Vagina (tissue), 2 donors: ENCODE measurements at regions not wholly inside any gene's neighbourhood (a gene's known extent, or its start where the extent isn't known, plus 50 kb on each side); places are given as distances from the start of the nearest gene placed in this dataset.

Experiments
- DNase-seq, 2 donors: peaks; one replicate each; pipeline ENCODE4 v3.0.0-alpha.2; 2017; ENCODE audit errors: extremely low spot score in 2 of 2
- H3K27ac ChIP-seq: fragments of 200-600 bp; sonication (generic); one replicate; pipeline ENCODE4 v1.5.1; 2019
- H3K27me3 ChIP-seq: fragments of 200-600 bp; sonication (generic); one replicate; pipeline ENCODE4 v1.5.1; 2019
- H3K36me3 ChIP-seq, 2 donors: fragments of 200-600 bp; sonication (generic); one replicate each; pipeline ENCODE4 v1.5.1; 2017 to 2019
- H3K4me1 ChIP-seq: fragments of 200-600 bp; sonication (generic); one replicate; pipeline ENCODE4 v1.5.1; 2019
- H3K4me3 ChIP-seq, 2 donors: fragments of 200-600 bp; sonication (generic); 1 replicate in 1 of 2; 2 replicates in 1 of 2; pipeline ENCODE4 v1.5.1; 2016 to 2019
- H3K9me3 ChIP-seq: fragments of 200-600 bp; sonication (generic); one replicate; pipeline ENCODE4 v1.5.1; 2019
- POLR2A ChIP-seq, 2 donors: fragments of 450-650 bp; IDR thresholded peaks; one replicate each; pipeline ENCODE4 v1.6.1; 2017; ENCODE audit warnings: antibody characterized with exemption in 2 of 2, mild to moderate bottlenecking in 2 of 2, moderate library complexity in 2 of 2
- POLR2AphosphoS5 ChIP-seq, 2 donors: sonication (generic); formaldehyde crosslinking; IDR thresholded peaks; one replicate each; pipeline ENCODE4 v1.9.0; 2017; ENCODE audit warnings: antibody characterized with exemption in 2 of 2, mild to moderate bottlenecking in 2 of 2, low read depth in 1 of 2; ENCODE audit not compliant: insufficient read depth in 1 of 2
- intact Hi-C: fragments of 100-400 bp; cut with DNase I; formaldehyde crosslinking; loops from one replicate; pipeline ENCODE4 v1.15.1; 2023
- TF ChIP-seq, protein P1 (sequence below), 3 experiments: fragments of 450-650 bp in 2 of 3; fragments of 200-600 bp in 1 of 3; sonication (generic) in 1 of 3; IDR thresholded peaks; one replicate each; pipeline ENCODE4 v1.5.1; 2017 to 2019; ENCODE audit warnings: antibody characterized with exemption in 3 of 3, mild to moderate bottlenecking in 2 of 3, moderate library complexity in 2 of 3

DNA sequence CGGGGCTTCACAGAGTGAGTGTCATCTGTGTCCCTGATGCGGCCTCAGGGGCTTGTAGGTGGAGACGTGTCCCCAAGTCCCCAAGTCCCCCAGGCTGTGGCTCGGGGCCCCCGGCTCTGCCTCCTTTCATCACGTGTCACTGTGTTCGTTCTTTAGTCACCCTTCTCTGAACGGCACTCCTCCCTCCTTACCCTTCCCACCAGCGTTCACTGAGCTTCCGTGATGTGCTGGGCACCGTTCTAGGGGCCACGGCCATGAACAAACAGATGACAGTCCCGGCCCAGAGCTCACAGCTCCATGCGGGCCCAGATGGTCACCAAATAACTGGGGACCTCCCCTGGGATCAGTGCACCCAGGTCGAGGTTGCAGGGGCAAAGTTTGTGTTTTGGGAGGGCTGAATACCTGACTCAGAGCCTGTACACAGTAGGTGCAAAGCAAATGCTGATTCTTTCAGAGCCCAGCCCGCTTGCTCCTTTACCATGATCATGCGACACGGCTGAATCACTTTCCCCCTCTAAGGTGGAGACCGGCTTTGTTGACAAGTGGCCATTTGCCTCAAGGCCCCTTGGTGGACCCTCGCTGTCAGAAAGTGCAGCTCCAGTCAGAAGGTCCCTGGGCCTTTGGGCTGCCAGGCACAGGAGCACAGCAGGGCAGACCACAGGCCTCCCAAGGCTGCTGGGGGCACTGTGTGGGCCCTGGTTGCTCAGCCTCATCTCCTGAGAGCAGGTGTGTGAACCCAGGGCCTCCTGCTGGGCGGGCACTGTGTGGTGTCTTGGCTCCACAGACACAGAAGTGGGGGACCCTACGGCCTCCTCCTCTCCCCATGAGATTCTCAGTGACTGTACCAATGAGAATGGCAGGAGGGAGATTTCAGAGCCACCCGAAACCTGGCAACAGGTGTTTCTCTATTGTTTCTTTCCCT is 592.5 kb downstream of the PTPRU start:
- H3K27me3 ChIP-seq = no peaks in the 10 kb centered on the region

DNA sequence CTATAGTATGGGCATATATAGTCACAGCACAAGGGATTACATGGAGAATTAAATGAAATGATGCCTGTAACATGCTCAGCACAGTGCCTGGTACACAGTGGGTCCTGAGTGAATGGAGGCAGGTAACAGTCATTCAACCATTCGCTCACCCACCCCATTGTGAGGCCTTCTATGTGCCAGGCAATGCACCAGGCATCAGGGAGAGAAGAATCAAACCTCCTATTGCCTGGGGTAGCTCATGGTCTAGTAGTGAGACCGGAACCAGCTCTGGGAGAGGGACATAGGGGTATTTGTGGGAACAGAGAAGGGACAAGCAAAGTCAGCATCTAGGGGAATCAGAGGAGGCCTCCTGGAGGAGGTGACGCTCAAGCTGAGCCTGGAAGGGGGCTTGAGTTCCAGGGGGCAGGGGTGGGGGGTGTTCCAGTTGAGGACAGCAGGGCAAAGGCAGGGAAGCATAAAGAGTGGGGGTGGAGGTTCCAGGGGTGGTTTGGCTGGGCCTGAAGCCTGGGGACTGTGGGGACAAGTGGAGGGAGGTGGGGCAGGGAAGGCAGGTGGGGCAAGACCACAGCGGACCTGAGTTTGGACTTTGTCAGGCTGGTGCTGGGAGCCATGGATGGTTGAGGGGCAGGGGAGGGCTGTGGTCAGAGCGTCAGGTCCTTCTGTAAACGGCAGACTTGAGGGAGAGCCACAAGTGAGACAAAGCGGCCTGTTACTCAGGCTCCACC is 591.6 kb downstream of the PTPRU start:
- TF ChIP-seq, protein P1, sequence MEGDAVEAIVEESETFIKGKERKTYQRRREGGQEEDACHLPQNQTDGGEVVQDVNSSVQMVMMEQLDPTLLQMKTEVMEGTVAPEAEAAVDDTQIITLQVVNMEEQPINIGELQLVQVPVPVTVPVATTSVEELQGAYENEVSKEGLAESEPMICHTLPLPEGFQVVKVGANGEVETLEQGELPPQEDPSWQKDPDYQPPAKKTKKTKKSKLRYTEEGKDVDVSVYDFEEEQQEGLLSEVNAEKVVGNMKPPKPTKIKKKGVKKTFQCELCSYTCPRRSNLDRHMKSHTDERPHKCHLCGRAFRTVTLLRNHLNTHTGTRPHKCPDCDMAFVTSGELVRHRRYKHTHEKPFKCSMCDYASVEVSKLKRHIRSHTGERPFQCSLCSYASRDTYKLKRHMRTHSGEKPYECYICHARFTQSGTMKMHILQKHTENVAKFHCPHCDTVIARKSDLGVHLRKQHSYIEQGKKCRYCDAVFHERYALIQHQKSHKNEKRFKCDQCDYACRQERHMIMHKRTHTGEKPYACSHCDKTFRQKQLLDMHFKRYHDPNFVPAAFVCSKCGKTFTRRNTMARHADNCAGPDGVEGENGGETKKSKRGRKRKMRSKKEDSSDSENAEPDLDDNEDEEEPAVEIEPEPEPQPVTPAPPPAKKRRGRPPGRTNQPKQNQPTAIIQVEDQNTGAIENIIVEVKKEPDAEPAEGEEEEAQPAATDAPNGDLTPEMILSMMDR (IDR thresholded peaks at IDR 0.05) = no peak
- TF ChIP-seq POLR2AphosphoS5 (IDR thresholded peaks at IDR 0.05; ENCODE audit: insufficient read depth in 1 of 2, low read depth in 1 of 2) = no peak
- TF ChIP-seq POLR2A (IDR thresholded peaks at IDR 0.05) = no peak
- intact Hi-C loops = no loop called here
- H3K27me3 ChIP-seq = no peaks in the 10 kb centered on the region

More for the DNA sequence above, 592.5 kb downstream of the PTPRU start:
- H3K27ac ChIP-seq = no peak overlapping the region
- peak; percentile 49 to 81 for DNase-seq
- H3K9me3 ChIP-seq = no peaks in the 10 kb centered on the region
- H3K36me3 ChIP-seq = no peaks in the 10 kb centered on the region
- intact Hi-C loops = no loop called here
- no peak overlapping the region for H3K4me3 ChIP-seq
- TF ChIP-seq, protein P1 (IDR thresholded peaks at IDR 0.05) = no peak
- TF ChIP-seq POLR2AphosphoS5 (IDR thresholded peaks at IDR 0.05; ENCODE audit: insufficient read depth in 1 of 2, low read depth in 1 of 2) (no peak), POLR2A (IDR thresholded peaks at IDR 0.05) (no peak)
- H3K4me1 ChIP-seq = no peaks in the 10 kb centered on the region

DNA sequence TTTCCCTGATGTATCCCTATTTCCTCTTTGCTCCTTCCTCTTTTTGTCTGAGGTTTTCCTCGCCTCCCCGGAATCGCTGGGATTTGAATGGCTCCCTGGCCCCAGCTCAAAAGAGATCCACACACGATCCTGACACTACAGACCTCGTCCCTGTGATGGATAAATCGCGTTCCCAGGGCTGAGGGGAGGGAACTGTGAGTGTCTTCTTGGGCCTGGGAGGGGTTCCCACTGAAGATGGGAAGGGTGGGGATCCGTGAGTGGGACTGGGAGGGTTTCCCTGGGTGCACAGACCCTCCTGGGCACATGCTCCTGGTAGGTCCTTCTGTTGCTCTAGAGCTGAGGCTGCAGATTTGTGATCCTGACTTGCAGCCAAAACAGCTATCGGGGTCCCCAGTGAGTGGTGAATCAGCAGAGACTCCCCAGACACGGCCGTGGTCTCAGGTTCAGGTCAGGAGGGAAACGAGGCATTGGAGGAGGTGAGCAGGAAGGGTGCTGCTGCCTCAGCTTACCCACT is 591.0 kb downstream of the PTPRU start:
- Histone ChIP-seq H3K4me3 (no peak overlapping the region), H3K27me3 (no peaks in the 10 kb centered on the region), H3K9me3 (no peaks in the 10 kb centered on the region), H3K36me3 (no peaks in the 10 kb centered on the region), H3K4me1 (no peaks in the 10 kb centered on the region), H3K27ac (no peak overlapping the region)
- DNase-seq = peak; percentile 47 to 70
- TF ChIP-seq POLR2A (IDR thresholded peaks at IDR 0.05) (no peak), POLR2AphosphoS5 (IDR thresholded peaks at IDR 0.05; ENCODE audit: insufficient read depth in 1 of 2, low read depth in 1 of 2) (no peak)
- TF ChIP-seq, protein P1 (IDR thresholded peaks at IDR 0.05) = no peak
- intact Hi-C loops = no loop called here

More for the DNA sequence above, 591.6 kb downstream of the PTPRU start:
- Histone ChIP-seq H3K9me3 (no peaks in the 10 kb centered on the region), H3K4me1 (no peaks in the 10 kb centered on the region), H3K27ac (no peak overlapping the region), H3K4me3 (no peak overlapping the region), H3K36me3 (no peaks in the 10 kb centered on the region)
- DNase-seq = peak; percentile 67 to 87

DNA sequence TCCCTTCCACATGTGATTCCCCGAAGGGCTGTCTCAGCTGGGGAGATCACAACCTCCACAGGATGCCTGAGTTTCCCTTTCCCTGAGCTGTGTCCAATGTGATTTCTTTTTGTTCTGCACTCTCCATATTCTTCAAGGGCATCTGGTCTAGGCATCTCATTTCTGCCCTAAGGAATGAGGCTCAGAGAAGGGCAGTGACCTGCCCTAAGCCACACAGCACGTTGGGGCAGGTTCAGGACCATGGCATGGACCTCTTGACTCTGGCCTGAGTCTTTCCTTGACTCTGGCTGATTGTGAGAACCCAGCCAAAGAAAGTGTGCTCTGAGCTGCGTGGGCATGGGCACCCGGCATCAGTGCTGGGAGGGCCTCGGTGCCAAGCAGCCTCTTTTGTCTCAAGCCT is 590.3 kb downstream of the PTPRU start:
- H3K27me3 ChIP-seq = no peaks in the 10 kb centered on the region
- H3K9me3 ChIP-seq = no peaks in the 10 kb centered on the region
- H3K27ac ChIP-seq = no peak overlapping the region
- H3K36me3 ChIP-seq = no peaks in the 10 kb centered on the region
- intact Hi-C loops = no loop called here
- DNase-seq = peak in 1 of 2 donors; percentile 18
- H3K4me1 ChIP-seq = no peaks in the 10 kb centered on the region
- H3K4me3 ChIP-seq = no peak overlapping the region
- TF ChIP-seq, protein P1 (IDR thresholded peaks at IDR 0.05) = no peak
- no peak for TF ChIP-seq POLR2AphosphoS5 (IDR thresholded peaks at IDR 0.05; ENCODE audit: insufficient read depth in 1 of 2, low read depth in 1 of 2)
- TF ChIP-seq POLR2A (IDR thresholded peaks at IDR 0.05) = no peak
